CD4-positive, alpha-beta T cell treated with Interferon gamma for 1 hour (primary cell): ENCODE measurements at regions not wholly inside any gene's neighbourhood (a gene's known extent, or its start where the extent isn't known, plus 50 kb on each side); places are given as distances from the start of the nearest gene placed in this dataset.
"Not testable (repeated sequence)": the region's sequence is repeated elsewhere in the genome, so short reads cannot be mapped to it uniquely, and the experiment has no call there.

Experiments
- DNase-seq: peaks from one replicate; pipeline ENCODE4 v3.0.0-alpha.2; 2020

- no peak for DNase-seq
These were observed 50.2 kb upstream of the THSD7B start for GRCh38 chr2:136715146-136715545.

GRCh38 chr2:136714452-136714951 is 50.8 kb upstream of the THSD7B start:
- DNase-seq, result no peak

- no peak for DNase-seq
These were observed 51.6 kb upstream of the THSD7B start for GRCh38 chr2:136713739-136714138.

- no peak for DNase-seq
These were observed 60.0 kb upstream of the THSD7B start for GRCh38 chr2:136705336-136705735.

DNA sequence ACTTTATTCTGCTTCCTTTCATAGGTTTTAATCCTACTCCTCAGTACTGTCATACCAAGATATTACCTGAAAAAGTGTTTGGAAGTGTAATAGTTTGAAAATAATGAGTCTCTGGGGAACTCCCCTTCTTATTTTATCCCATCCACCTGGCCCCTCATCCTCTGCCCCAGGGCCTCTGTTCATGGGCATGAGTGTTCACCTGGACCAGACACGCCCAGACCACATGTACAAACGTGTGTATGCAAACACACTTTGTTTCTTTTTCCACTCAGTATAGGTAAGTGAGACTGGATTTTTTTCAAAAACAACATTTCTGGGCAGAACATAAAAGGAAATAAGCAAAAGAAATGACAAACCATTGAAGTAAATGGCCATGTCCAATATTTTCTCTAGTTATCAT is 62.1 kb upstream of the THSD7B start:
- no peak for DNase-seq

- no peak for DNase-seq
These were observed 68.9 kb upstream of the THSD7B start for GRCh38 chr2:136696438-136696837.

- DNase-seq, result no peak
These were observed 71.4 kb upstream of the THSD7B start for GRCh38 chr2:136693966-136694365.

- not testable (repeated sequence) for DNase-seq
These were observed 85.3 kb upstream of the THSD7B start for GRCh38 chr2:136680079-136680478.

- DNase-seq, result no peak
These were observed 99.6 kb upstream of the THSD7B start for GRCh38 chr2:136665736-136666135.

GRCh38 chr2:136664713-136665405 is 100.5 kb upstream of the THSD7B start:
- no peak for DNase-seq

DNA sequence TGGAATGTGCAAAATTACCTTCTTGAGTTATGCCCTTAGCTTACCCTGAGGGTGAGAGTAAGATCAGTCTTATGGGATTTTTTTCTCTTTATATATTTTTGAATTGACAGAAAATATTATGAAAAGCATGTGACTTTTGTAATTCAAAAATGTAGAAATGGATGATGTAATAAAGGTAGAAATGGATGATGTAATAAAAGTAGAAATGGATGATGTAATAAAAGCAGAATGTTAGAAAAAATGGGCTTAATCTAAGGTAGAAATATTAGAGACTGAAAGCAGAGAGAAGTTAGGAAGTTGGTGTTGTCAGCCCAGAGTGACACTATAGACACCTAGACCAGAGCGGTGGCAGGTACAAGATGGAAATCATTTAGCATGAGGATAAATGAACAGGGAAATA is 107.1 kb upstream of the THSD7B start:
- DNase-seq, result no peak

- DNase-seq, result no peak
These were observed 111.5 kb upstream of the THSD7B start for GRCh38 chr2:136653861-136654260.

DNA sequence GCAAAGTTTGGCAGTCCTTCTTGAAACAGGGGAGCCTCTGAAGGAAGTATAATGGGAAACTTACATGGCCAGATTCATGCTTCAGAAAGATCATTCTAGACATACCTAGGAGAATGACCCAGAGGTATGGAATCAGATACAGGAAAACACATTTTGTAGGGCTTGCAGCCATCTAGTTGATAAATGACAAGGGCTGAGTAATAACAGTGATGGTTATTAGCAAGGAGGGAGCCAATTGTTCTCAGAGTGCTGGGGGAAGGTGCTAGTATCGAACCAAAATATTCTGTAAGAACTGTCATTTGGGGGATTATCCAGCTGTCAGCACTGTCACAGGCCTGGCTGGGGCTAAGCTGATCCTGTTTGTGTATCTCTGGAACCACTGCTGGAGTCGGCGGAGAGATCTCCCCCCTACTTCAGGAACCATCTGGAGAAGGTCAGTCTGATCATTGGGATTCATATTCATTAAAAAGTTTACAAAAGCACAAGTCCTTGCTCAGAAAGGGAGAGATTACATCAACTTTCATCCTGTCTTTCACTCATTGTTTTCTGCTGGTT is 113.8 kb upstream of the THSD7B start:
- no peak for DNase-seq

- no peak for DNase-seq
These were observed 118.3 kb upstream of the THSD7B start for GRCh38 chr2:136647039-136647438.

GRCh38 chr2:136645236-136645828 is 120.0 kb upstream of the THSD7B start:
- DNase-seq, result no peak

- no peak for DNase-seq
These were observed 125.7 kb upstream of the THSD7B start for GRCh38 chr2:136639651-136640050.

GRCh38 chr2:136638193-136638592 is 127.2 kb upstream of the THSD7B start:
- DNase-seq, result no peak

- DNase-seq, result no peak
These were observed 127.9 kb upstream of the THSD7B start for GRCh38 chr2:136637402-136637801.

GRCh38 chr2:136628490-136628889 is 136.9 kb upstream of the THSD7B start:
- DNase-seq, result no peak

DNA sequence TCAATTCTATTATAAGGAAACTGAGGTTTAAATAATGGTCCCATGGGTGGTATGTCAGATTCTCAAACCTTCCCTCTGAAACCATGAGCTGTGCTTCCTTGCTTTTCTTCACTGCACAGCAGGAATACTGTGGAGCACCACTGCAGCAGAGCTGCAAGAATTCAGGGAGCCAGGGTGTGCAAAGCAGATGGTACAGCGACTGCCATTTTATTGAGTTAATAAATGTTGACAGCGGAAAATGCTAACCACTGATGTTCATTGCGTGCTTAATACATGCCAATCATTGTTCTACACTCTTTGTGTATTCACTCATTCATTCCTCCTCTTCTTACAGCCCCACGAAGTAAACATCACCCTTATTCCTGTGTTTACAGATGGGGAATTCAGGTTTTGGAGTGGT is 152.2 kb upstream of the THSD7B start:
- DNase-seq, result no peak

DNA sequence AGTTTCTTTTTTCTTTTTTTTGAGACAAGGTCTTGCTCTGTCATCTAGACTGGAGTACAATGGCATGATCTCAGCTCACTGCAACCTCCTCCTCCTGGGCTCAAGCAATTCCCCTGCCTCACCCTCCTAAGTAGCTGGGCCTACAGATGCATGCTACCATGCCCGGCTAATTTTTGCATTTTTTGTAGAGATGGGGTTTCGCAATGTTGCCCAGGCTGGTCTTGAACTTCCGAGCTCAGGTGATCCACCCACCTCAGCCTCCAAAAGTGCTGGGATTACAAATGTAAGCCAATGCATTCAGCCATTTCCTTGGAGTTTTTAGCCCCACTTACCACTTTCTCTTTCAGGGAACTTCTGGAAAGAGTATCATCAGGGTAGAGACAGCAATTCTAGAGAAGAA is 153.3 kb upstream of the THSD7B start:
- no peak for DNase-seq

- DNase-seq, result no peak
These were observed 153.9 kb upstream of the THSD7B start for GRCh38 chr2:136611451-136611850.

GRCh38 chr2:136582628-136583205 is 182.6 kb upstream of the THSD7B start:
- no peak for DNase-seq

DNA sequence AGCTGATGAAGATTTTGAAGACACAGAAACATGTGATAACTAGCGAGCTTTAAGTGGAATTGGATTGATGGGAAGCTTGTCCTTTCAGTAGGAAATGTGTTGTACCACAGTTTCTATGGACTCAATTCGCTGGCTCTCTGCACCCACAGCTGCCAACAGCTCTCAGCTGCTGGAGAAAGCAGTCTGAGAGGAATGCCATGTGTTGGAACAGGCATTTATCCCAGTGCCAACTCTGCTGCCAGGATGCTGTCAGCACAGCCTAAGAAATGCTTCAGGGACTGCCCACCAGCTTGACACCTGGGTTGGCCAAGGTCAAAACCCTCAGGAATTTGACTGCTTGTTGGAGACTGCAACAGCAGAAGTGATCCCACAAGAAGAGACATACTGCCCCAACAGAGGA is 193.0 kb upstream of the THSD7B start:
- DNase-seq, result no peak
